ENCODE measurements at regions not wholly inside any gene's neighbourhood (a gene's known extent, or its start where the extent isn't known, plus 50 kb on each side); places are given as distances from the start of the nearest gene placed in this dataset.

- Histone ChIP-seq H3K4me1 (no peaks in the 10 kb centered on the region), H3K36me3 (no peaks in the 10 kb centered on the region), H3K27me3 (no peaks in the 10 kb centered on the region), H3K4me3 (no peak overlapping the region), H3K9me3 (no peaks in the 10 kb centered on the region), H3K27ac (no peak overlapping the region)
- no peak for DNase-seq
- TF ChIP-seq, protein P1, sequence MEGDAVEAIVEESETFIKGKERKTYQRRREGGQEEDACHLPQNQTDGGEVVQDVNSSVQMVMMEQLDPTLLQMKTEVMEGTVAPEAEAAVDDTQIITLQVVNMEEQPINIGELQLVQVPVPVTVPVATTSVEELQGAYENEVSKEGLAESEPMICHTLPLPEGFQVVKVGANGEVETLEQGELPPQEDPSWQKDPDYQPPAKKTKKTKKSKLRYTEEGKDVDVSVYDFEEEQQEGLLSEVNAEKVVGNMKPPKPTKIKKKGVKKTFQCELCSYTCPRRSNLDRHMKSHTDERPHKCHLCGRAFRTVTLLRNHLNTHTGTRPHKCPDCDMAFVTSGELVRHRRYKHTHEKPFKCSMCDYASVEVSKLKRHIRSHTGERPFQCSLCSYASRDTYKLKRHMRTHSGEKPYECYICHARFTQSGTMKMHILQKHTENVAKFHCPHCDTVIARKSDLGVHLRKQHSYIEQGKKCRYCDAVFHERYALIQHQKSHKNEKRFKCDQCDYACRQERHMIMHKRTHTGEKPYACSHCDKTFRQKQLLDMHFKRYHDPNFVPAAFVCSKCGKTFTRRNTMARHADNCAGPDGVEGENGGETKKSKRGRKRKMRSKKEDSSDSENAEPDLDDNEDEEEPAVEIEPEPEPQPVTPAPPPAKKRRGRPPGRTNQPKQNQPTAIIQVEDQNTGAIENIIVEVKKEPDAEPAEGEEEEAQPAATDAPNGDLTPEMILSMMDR (IDR thresholded peaks at IDR 0.05), result no peak
- TF ChIP-seq EP300 (IDR thresholded peaks at IDR 0.05) (no peak), POLR2AphosphoS5 (IDR thresholded peaks at IDR 0.05) (no peak), POLR2A (IDR thresholded peaks at IDR 0.05) (no peak)
- WGBS, 5 donors, result 76 to 86% (median 82%) methylated on average over 4 of the region's 4 CpGs
- intact Hi-C loops (cut with DNase I; ENCODE audit: low total_unique reads), result no loop called here
These were observed 560.4 kb upstream of the KLHL29 start for GRCh38 chr2:22824618-22825017.

DNA sequence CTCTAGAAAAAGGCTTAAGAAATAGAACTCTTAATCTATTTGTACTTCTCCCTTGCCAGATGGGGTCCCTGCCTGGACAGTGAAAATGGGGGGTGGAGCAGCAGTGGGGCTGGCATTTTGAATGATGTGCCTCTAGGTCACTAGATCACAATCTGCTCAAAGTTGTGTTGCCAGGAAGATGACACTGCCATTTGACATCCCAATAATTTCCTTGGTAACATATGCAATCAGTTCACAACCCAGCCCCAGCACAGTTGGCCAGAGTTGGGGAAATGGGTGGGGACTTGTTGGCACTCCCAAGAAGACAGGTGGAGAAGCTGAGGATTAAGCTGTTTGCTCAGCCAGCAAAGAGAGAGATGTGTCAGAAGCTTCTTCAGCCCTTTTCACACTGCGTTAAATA lies 558.3 kb upstream of the KLHL29 start:
- DNase-seq, result no peak
- Histone ChIP-seq H3K4me1 (no peaks in the 10 kb centered on the region), H3K27me3 (no peaks in the 10 kb centered on the region), H3K27ac (no peak overlapping the region), H3K4me3 (no peak overlapping the region), H3K36me3 (no peaks in the 10 kb centered on the region), H3K9me3 (no peaks in the 10 kb centered on the region)
- 24 to 74% (median 70%) methylated on average over 1 of the region's 1 CpG for WGBS, 5 donors
- intact Hi-C loops (cut with DNase I; ENCODE audit: low total_unique reads), result no loop called here
- TF ChIP-seq POLR2A (IDR thresholded peaks at IDR 0.05) (no peak), POLR2AphosphoS5 (IDR thresholded peaks at IDR 0.05) (no peak), EP300 (IDR thresholded peaks at IDR 0.05) (no peak)
- TF ChIP-seq, protein P1 (IDR thresholded peaks at IDR 0.05), result no peak

DNA sequence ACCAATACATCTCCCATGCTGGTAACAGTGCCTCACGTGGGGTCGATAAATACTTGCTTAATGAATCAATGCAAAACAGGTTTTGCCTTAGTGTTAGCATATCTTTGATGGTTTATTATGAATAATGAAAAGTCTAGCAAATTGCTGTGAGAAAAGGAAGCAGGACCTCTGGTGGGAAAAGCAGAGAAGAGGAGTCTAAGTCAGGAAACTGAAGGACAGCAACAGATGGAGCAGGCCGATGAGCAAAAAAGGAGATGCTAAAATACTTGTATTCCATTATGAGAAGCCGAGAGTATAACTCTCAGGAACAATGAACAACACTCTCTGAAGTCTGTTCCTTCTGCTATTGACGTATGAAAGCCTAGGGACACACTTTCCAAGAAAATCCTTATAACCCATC lies 555.2 kb upstream of the KLHL29 start:
- Histone ChIP-seq H3K9me3 (no peaks in the 10 kb centered on the region), H3K4me3 (no peak overlapping the region), H3K27me3 (no peaks in the 10 kb centered on the region), H3K36me3 (no peaks in the 10 kb centered on the region), H3K4me1 (no peaks in the 10 kb centered on the region), H3K27ac (no peak overlapping the region)
- WGBS, 5 donors, result 75 to 87% (median 84%) methylated on average over 5 of the region's 5 CpGs
- no peak for TF ChIP-seq EP300 (IDR thresholded peaks at IDR 0.05)
- TF ChIP-seq, protein P1 (IDR thresholded peaks at IDR 0.05), result no peak
- TF ChIP-seq POLR2AphosphoS5 (IDR thresholded peaks at IDR 0.05), result no peak
- TF ChIP-seq POLR2A (IDR thresholded peaks at IDR 0.05), result no peak
- DNase-seq, result no peak
- intact Hi-C loops (cut with DNase I; ENCODE audit: low total_unique reads), result no loop called here

GRCh38 chr2:22832196-22832595 lies 552.8 kb upstream of the KLHL29 start:
- no peak overlapping the region for H3K27ac ChIP-seq
- no peak for DNase-seq
- no peaks in the 10 kb centered on the region for H3K27me3 ChIP-seq
- intact Hi-C loops (cut with DNase I; ENCODE audit: low total_unique reads), result no loop called here
- no peaks in the 10 kb centered on the region for H3K36me3 ChIP-seq
- H3K4me1 ChIP-seq, result no peaks in the 10 kb centered on the region
- no peaks in the 10 kb centered on the region for H3K9me3 ChIP-seq
- no peak overlapping the region for H3K4me3 ChIP-seq
- TF ChIP-seq POLR2A (IDR thresholded peaks at IDR 0.05), result no peak
- WGBS, 5 donors, result 65 to 90% (median 82%) methylated on average over 2 of the region's 2 CpGs

DNA sequence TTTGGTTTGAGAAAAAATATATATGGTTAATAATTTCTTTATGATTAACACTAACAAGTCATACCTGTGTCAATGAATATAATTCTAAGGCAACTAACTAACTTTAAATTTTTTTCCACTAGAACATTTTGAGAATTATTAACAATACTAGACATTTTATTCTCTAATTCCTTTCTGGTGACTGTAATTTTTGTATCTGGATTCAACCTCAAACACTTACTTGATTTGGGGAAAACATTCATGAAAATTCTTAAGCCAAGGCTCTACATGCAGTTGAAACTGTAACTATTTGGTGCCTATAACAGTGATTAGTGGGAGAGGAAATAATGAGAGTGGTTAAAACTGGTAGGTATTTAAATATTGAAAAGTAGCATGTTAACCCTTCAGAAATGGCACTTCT lies 546.5 kb upstream of the KLHL29 start:
- no peaks in the 10 kb centered on the region for H3K27me3 ChIP-seq
- no peak overlapping the region for H3K4me3 ChIP-seq
- no peak overlapping the region for H3K27ac ChIP-seq
- H3K36me3 ChIP-seq, result no peaks in the 10 kb centered on the region
- intact Hi-C loops (cut with DNase I; ENCODE audit: low total_unique reads), result no loop called here
- TF ChIP-seq POLR2A (IDR thresholded peaks at IDR 0.05) (no peak), EP300 (IDR thresholded peaks at IDR 0.05) (no peak), POLR2AphosphoS5 (IDR thresholded peaks at IDR 0.05) (no peak)
- TF ChIP-seq, protein P1 (IDR thresholded peaks at IDR 0.05), result no peak
- DNase-seq, result no peak
- no peaks in the 10 kb centered on the region for H3K4me1 ChIP-seq
- H3K9me3 ChIP-seq, result no peaks in the 10 kb centered on the region
